ENCODE measurements at regions not wholly inside any gene's neighbourhood (a gene's known extent, or its start where the extent isn't known, plus 50 kb on each side); places are given as distances from the start of the nearest gene placed in this dataset.

- H3K27ac ChIP-seq (ENCODE audit: low read length): no peak overlapping the region
- H3K27me3 ChIP-seq (ENCODE audit: control insufficient read depth, insufficient read depth, low read length): no peaks in the 10 kb centered on the region
- no CpG with 5 or more reads among the region's 2 CpGs for WGBS (ENCODE audit: insufficient coverage, insufficient read length)
- H3K4me1 ChIP-seq (ENCODE audit: control insufficient read depth, insufficient read depth, low read length): no peaks in the 10 kb centered on the region
- no peaks in the 10 kb centered on the region for H3K36me3 ChIP-seq (ENCODE audit: control insufficient read depth, insufficient read depth, low read length)
- DNase-seq (ENCODE audit: low read depth, low spot score): no peak
- no peak overlapping the region for H3K4me3 ChIP-seq (ENCODE audit: low read length)
- no peaks in the 10 kb centered on the region for H3K9me3 ChIP-seq (ENCODE audit: control insufficient read depth, insufficient read depth, low read length)
These were observed 144.4 kb upstream of the DUSP10 start for GRCh38 chr1:221886311-221886710.

- DNase-seq (ENCODE audit: low read depth, low spot score): no peak
- no CpG with 5 or more reads among the region's 3 CpGs for WGBS (ENCODE audit: insufficient coverage, insufficient read length)
- H3K4me3 ChIP-seq (ENCODE audit: low read length): no peak overlapping the region
- H3K27me3 ChIP-seq (ENCODE audit: control insufficient read depth, insufficient read depth, low read length): no peaks in the 10 kb centered on the region
- no peak overlapping the region for H3K27ac ChIP-seq (ENCODE audit: low read length)
- no peaks in the 10 kb centered on the region for H3K9me3 ChIP-seq (ENCODE audit: control insufficient read depth, insufficient read depth, low read length)
- no peaks in the 10 kb centered on the region for H3K4me1 ChIP-seq (ENCODE audit: control insufficient read depth, insufficient read depth, low read length)
- H3K36me3 ChIP-seq (ENCODE audit: control insufficient read depth, insufficient read depth, low read length): no peaks in the 10 kb centered on the region
These were observed 142.9 kb upstream of the DUSP10 start for GRCh38 chr1:221884821-221885220.

GRCh38 chr1:221881805-221882581, 140.1 kb upstream of the DUSP10 start:
- no peaks in the 10 kb centered on the region for H3K4me1 ChIP-seq (ENCODE audit: control insufficient read depth, insufficient read depth, low read length)
- H3K36me3 ChIP-seq (ENCODE audit: control insufficient read depth, insufficient read depth, low read length): no peaks in the 10 kb centered on the region
- no peak for DNase-seq (ENCODE audit: low read depth, low spot score)
- H3K4me3 ChIP-seq (ENCODE audit: low read length): no peak overlapping the region
- H3K27ac ChIP-seq (ENCODE audit: low read length): no peak overlapping the region
- H3K27me3 ChIP-seq (ENCODE audit: control insufficient read depth, insufficient read depth, low read length): no peaks in the 10 kb centered on the region
- WGBS (ENCODE audit: insufficient coverage, insufficient read length): 100% methylated on average over 1 of the region's 5 CpGs
- H3K9me3 ChIP-seq (ENCODE audit: control insufficient read depth, insufficient read depth, low read length): no peaks in the 10 kb centered on the region

DNA sequence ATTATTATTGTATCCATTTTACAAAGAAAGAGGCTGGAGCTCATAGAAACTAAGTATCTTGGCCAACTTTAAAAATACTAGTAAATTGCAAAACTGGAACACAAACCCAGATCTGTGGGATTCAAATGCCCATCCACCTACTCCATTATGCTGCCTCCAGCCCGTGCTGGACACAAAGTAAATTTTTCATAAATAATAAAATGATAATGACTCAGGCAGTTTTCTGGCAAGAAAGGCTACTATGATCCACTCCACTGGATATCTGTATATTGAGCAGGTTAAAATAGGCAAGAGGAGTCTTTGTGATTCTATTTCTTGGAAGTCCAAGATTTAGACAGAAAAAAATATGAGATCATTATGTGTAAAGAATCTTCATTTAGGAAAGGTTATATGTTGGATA, 138.3 kb upstream of the DUSP10 start:
- Histone ChIP-seq H3K27ac (ENCODE audit: low read length) (no peak overlapping the region), H3K9me3 (ENCODE audit: control insufficient read depth, insufficient read depth, low read length) (no peaks in the 10 kb centered on the region), H3K36me3 (ENCODE audit: control insufficient read depth, insufficient read depth, low read length) (no peaks in the 10 kb centered on the region), H3K4me1 (ENCODE audit: control insufficient read depth, insufficient read depth, low read length) (no peaks in the 10 kb centered on the region), H3K27me3 (ENCODE audit: control insufficient read depth, insufficient read depth, low read length) (no peaks in the 10 kb centered on the region), H3K4me3 (ENCODE audit: low read length) (no peak overlapping the region)
- DNase-seq (ENCODE audit: low read depth, low spot score): no peak
- no CpG with 5 or more reads among the region's 1 CpG for WGBS (ENCODE audit: insufficient coverage, insufficient read length)

GRCh38 chr1:221878134-221878533, 136.2 kb upstream of the DUSP10 start:
- H3K27ac ChIP-seq (ENCODE audit: low read length): no peak overlapping the region
- H3K36me3 ChIP-seq (ENCODE audit: control insufficient read depth, insufficient read depth, low read length): no peaks in the 10 kb centered on the region
- H3K4me1 ChIP-seq (ENCODE audit: control insufficient read depth, insufficient read depth, low read length): no peaks in the 10 kb centered on the region
- no peaks in the 10 kb centered on the region for H3K27me3 ChIP-seq (ENCODE audit: control insufficient read depth, insufficient read depth, low read length)
- no peaks in the 10 kb centered on the region for H3K9me3 ChIP-seq (ENCODE audit: control insufficient read depth, insufficient read depth, low read length)
- no peak overlapping the region for H3K4me3 ChIP-seq (ENCODE audit: low read length)
- no peak for DNase-seq (ENCODE audit: low read depth, low spot score)

GRCh38 chr1:221877311-221877710, 135.4 kb upstream of the DUSP10 start:
- H3K4me1 ChIP-seq (ENCODE audit: control insufficient read depth, insufficient read depth, low read length): no peaks in the 10 kb centered on the region
- no peak overlapping the region for H3K27ac ChIP-seq (ENCODE audit: low read length)
- no peak overlapping the region for H3K4me3 ChIP-seq (ENCODE audit: low read length)
- no peak for DNase-seq (ENCODE audit: low read depth, low spot score)
- H3K36me3 ChIP-seq (ENCODE audit: control insufficient read depth, insufficient read depth, low read length): no peaks in the 10 kb centered on the region
- H3K9me3 ChIP-seq (ENCODE audit: control insufficient read depth, insufficient read depth, low read length): no peaks in the 10 kb centered on the region
- H3K27me3 ChIP-seq (ENCODE audit: control insufficient read depth, insufficient read depth, low read length): no peaks in the 10 kb centered on the region
- no CpG with 5 or more reads among the region's 2 CpGs for WGBS (ENCODE audit: insufficient coverage, insufficient read length)

GRCh38 chr1:221875004-221875330, 133.1 kb upstream of the DUSP10 start:
- DNase-seq (ENCODE audit: low read depth, low spot score): no peak
- Histone ChIP-seq H3K4me3 (ENCODE audit: low read length) (no peak overlapping the region), H3K27ac (ENCODE audit: low read length) (no peak overlapping the region), H3K36me3 (ENCODE audit: control insufficient read depth, insufficient read depth, low read length) (no peaks in the 10 kb centered on the region), H3K4me1 (ENCODE audit: control insufficient read depth, insufficient read depth, low read length) (no peaks in the 10 kb centered on the region), H3K27me3 (ENCODE audit: control insufficient read depth, insufficient read depth, low read length) (no peaks in the 10 kb centered on the region), H3K9me3 (ENCODE audit: control insufficient read depth, insufficient read depth, low read length) (no peaks in the 10 kb centered on the region)
- no CpG with 5 or more reads among the region's 4 CpGs for WGBS (ENCODE audit: insufficient coverage, insufficient read length)

GRCh38 chr1:221874285-221875003, 132.6 kb upstream of the DUSP10 start:
- Histone ChIP-seq H3K27me3 (ENCODE audit: control insufficient read depth, insufficient read depth, low read length) (no peaks in the 10 kb centered on the region), H3K9me3 (ENCODE audit: control insufficient read depth, insufficient read depth, low read length) (no peaks in the 10 kb centered on the region), H3K4me3 (ENCODE audit: low read length) (no peak overlapping the region), H3K27ac (ENCODE audit: low read length) (no peak overlapping the region), H3K4me1 (ENCODE audit: control insufficient read depth, insufficient read depth, low read length) (no peaks in the 10 kb centered on the region), H3K36me3 (ENCODE audit: control insufficient read depth, insufficient read depth, low read length) (no peaks in the 10 kb centered on the region)
- WGBS (ENCODE audit: insufficient coverage, insufficient read length): no CpG with 5 or more reads among the region's 3 CpGs
- no peak for DNase-seq (ENCODE audit: low read depth, low spot score)

- Histone ChIP-seq H3K9me3 (ENCODE audit: control insufficient read depth, insufficient read depth, low read length) (no peaks in the 10 kb centered on the region), H3K36me3 (ENCODE audit: control insufficient read depth, insufficient read depth, low read length) (no peaks in the 10 kb centered on the region), H3K27ac (ENCODE audit: low read length) (no peak overlapping the region), H3K4me1 (ENCODE audit: control insufficient read depth, insufficient read depth, low read length) (no peaks in the 10 kb centered on the region), H3K4me3 (ENCODE audit: low read length) (no peak overlapping the region), H3K27me3 (ENCODE audit: control insufficient read depth, insufficient read depth, low read length) (no peaks in the 10 kb centered on the region)
- WGBS (ENCODE audit: insufficient coverage, insufficient read length): no CpG with 5 or more reads among the region's 2 CpGs
- DNase-seq (ENCODE audit: low read depth, low spot score): no peak
These were observed 131.8 kb upstream of the DUSP10 start for GRCh38 chr1:221873673-221874072.

DNA sequence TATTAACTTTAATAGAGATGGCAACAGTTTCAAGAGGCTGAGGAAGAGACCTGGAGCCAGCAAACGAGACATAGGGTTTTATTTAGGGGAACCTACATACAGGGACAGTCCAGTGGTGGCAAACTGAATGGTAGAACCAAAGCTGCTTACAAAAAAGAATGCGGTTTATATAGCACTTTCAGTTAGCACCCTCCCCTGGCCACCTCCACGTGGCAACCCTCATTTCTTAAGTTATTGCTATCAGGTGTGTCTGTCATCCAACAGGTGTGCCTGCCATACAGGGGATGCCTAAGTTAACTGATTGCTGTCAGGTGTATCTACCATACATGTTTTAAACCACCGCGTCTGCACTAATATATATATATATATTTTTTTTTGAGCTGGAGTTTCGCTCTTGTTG, 129.2 kb upstream of the DUSP10 start:
- no peaks in the 10 kb centered on the region for H3K27me3 ChIP-seq (ENCODE audit: control insufficient read depth, insufficient read depth, low read length)
- no peak overlapping the region for H3K4me3 ChIP-seq (ENCODE audit: low read length)
- no peaks in the 10 kb centered on the region for H3K36me3 ChIP-seq (ENCODE audit: control insufficient read depth, insufficient read depth, low read length)
- no peaks in the 10 kb centered on the region for H3K4me1 ChIP-seq (ENCODE audit: control insufficient read depth, insufficient read depth, low read length)
- WGBS (ENCODE audit: insufficient coverage, insufficient read length): no CpG with 5 or more reads among the region's 6 CpGs
- H3K9me3 ChIP-seq (ENCODE audit: control insufficient read depth, insufficient read depth, low read length): no peaks in the 10 kb centered on the region
- no peak overlapping the region for H3K27ac ChIP-seq (ENCODE audit: low read length)
- DNase-seq (ENCODE audit: low read depth, low spot score): no peak

DNA sequence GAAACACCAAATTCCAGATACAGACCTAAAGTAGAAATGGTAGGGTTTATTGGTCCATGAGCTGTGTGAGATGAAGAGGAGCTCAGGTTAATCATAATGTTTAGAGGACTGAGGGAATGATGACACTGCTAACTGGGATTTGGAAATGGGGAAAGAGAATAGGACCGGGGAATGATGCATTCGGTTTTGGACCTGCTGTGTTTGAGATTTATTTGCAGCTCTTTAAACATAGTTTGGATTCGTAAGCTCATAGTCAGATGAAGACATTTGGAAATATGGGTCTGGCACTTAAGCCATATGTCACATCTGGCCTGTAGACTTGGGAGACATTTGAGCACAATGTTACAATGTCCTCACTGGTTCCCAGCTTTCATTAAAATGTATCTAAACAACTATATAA, 127.9 kb upstream of the DUSP10 start:
- Histone ChIP-seq H3K9me3 (ENCODE audit: control insufficient read depth, insufficient read depth, low read length) (no peaks in the 10 kb centered on the region), H3K4me3 (ENCODE audit: low read length) (no peak overlapping the region), H3K4me1 (ENCODE audit: control insufficient read depth, insufficient read depth, low read length) (no peaks in the 10 kb centered on the region), H3K36me3 (ENCODE audit: control insufficient read depth, insufficient read depth, low read length) (no peaks in the 10 kb centered on the region), H3K27me3 (ENCODE audit: control insufficient read depth, insufficient read depth, low read length) (no peaks in the 10 kb centered on the region), H3K27ac (ENCODE audit: low read length) (no peak overlapping the region)
- DNase-seq (ENCODE audit: low read depth, low spot score): no peak
- no CpG with 5 or more reads among the region's 3 CpGs for WGBS (ENCODE audit: insufficient coverage, insufficient read length)

All from iPS DF 6.9 (cell line).